Midbrain (tissue), 1 donor: ENCODE measurements at regions not wholly inside any gene's neighbourhood (a gene's known extent, or its start where the extent isn't known, plus 50 kb on each side); places are given as distances from the start of the nearest gene placed in this dataset.
"Not testable (repeated sequence)": the region's sequence is repeated elsewhere in the genome, so short reads cannot be mapped to it uniquely, and the experiment has no call there.

Experiments used
- DNase-seq: peaks from one replicate; lab custom pipeline; 2025; lab: John Stamatoyannopoulos, UW

GRCh38 chrX:86887341-86887740, 630.3 kb upstream of the KLHL4 start:
- DNase-seq, result no peak

DNA sequence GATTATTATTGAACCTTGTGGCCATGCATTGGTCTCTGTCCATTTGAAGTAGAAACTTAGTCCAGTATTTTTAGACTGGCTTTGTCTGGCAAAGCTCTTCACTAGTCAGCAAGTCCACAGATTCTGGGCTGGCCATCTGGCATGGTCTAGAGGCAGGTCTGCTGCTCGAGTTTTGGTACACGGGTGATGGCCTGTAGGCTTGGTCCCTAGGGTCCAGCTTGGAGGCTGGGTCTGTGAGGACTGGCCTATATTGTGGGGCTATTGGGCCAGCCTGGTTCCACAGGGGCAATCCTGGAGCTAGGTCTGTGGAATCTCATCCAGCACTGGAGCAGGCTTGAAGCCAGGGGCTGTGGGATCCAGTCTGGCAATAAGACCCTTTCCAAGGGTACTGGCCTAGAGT, 607.6 kb upstream of the KLHL4 start:
- no peak for DNase-seq

DNA sequence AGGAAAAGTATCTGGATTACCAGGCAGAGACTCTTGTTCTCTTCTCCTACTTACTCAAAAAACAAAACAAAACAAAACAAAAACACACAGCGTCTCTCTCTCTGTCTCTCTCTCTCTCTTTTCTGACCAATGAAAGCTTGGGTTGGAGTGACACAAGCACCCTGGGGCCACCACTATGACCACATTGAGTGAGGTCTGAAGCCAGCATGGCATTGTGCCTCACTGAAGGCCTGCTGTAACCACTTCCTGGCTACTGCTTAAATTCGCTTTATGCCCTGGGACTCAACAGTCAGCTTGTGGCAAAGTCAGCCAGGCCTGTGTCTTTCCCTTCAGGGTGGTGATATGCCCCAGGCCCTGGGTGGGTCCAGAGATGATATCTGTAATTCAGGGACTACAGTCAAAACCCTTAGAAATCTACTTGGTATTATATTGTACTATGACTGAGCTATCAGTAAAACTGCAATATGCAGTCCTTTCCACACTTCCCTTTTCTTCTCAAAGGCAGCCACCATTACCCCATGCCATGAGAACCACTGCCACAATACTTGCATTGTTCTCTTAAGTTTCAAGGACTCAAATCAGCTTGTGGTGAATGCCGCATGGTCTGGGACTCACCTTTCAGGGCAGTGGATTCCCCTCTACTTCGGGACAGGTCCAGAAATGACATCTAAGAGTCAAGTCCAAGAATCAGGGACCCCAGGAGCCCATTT, 606.8 kb upstream of the KLHL4 start:
- no peak for DNase-seq

DNA sequence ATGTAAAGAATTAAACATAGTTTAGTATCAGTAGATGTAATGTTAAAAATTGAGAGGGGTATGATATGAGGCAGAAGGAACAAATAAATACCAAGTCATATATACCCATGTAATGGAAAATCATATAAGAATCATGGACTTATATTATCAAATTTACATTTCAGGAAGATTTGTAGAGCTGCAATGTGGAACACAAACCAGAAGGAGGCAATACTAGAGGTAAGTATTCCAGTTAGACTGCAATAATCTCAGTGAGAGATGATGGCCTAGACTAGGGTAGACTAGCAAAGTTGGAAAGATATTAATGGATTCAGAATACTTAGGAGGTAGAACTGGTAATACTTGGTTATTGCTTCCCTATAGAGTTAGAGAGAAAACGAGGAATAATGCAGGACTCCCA, 603.0 kb upstream of the KLHL4 start:
- no peak for DNase-seq

DNA sequence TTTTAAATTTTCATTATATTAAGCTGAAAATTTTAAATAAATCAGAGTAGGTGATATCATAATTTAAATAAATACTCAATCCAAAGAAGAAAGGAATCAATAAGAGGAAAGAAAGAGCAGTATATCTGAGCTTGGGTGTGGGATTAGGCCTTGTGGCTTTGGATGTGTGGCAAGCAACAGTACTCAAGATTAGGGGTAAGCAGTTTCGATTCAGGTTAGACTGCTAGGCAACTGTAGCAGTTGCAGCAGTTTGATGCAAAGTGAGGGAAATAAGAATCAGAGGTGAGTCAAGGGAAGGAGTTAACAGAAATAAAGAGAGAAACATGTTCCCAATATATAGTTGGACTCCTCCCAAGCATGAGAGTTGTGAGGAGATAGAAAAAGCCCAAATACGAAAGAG, 599.6 kb upstream of the KLHL4 start:
- no peak for DNase-seq

DNA sequence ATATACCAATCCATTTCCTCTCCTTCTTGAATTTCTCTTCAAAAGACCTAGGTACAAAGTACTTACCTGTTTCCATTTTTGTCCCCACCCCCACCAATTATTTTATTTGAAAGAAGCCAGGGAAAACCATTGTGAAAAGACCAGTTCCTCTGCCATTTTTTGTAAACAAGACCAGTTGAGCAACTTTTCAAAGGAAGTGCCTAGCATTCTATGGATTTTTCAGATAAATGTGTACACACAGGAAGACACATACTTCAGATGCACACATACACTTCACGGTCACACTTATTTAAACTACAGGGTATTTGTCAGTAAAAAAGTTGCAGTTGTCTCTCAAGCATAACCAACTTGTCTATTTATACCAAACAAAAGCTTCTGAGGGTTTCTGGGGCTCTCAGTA, 587.2 kb upstream of the KLHL4 start:
- no peak for DNase-seq

GRCh38 chrX:86935988-86936387, 581.6 kb upstream of the KLHL4 start:
- DNase-seq, result no peak

DNA sequence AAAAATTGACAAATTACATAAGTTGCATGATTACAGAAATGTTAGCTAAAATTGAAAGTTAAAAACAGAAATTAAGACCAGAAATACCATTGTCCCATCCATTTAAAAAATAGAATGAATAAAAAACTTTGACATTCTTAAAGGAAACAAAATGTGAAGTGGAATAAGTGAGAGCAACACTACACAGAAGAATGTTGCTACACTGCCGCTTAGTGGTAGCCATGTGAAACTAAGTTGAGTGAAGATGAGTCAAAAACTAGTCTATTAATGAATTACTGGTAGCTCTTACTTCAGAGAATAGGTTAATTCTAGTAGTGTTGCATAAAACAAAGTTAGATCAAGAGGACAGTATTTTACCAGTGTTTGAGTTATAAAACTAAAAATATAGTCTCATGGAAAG, 571.0 kb upstream of the KLHL4 start:
- DNase-seq, result peak; percentile 17

- DNase-seq, result no peak
Measured at GRCh38 chrX:86964321-86964720, 553.3 kb upstream of the KLHL4 start.

GRCh38 chrX:86981326-86981879, 536.2 kb upstream of the KLHL4 start:
- DNase-seq, result no peak

DNA sequence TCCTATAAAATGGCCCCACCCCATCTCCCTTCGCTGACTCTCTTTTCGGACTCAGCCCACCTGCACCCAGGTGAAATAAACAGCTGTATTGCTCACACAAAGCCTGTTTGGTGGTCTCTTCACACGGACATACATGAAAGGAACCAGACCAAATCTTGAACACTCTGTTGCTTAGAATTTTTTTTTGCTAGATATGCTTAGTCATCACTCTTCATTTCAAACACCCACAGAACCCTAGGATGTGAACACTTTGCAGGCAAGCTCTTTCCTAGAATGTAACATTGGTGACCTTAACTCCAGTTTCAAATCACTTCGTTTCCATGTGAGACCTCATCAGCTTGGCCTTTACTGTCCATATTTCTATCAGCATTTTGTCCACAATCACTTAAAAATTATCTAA, 530.3 kb upstream of the KLHL4 start:
- DNase-seq, result not testable (repeated sequence)

DNA sequence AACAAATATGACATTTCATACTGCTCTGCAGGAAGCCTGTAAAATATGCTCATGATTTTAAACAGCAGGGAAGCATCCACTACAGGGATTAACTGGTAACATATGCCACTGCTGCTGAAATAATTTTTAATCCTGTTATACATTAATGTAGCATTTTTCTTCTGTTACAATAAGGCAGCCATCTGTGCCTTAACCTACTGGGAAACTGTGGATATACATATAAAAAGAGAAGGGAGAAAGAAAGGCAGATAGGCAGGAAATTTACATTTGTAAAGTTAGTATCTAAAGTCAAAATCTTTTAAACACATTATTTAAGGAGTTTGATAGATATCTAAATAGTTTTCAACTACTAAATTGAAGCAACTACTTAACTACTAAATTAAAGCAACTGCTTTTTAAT, 514.6 kb upstream of the KLHL4 start:
- no peak for DNase-seq

DNA sequence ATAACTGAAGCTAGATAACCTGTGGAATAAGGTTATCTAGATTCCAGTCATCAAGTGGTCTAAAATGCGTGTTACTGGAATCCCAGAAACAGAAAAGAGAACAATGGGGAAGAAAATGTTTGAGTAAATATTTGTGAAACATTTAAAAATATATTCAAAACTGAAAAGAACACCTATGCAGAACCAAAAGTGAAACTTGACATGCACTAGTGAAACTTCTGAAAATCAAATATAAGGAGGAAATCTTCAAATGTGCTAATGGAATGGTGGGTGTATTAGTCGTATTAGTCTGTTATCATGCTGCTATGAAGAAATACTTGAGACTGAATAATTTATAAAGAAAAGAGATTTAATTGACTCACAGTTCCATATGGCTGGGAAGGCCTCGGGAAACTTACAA, 512.4 kb upstream of the KLHL4 start:
- no peak for DNase-seq

GRCh38 chrX:87005885-87006284, 511.7 kb upstream of the KLHL4 start:
- DNase-seq, result no peak

- no peak for DNase-seq
Measured at GRCh38 chrX:87006561-87006960, 511.0 kb upstream of the KLHL4 start.

- no peak for DNase-seq
Measured at GRCh38 chrX:87017210-87017609, 500.4 kb upstream of the KLHL4 start.

DNA sequence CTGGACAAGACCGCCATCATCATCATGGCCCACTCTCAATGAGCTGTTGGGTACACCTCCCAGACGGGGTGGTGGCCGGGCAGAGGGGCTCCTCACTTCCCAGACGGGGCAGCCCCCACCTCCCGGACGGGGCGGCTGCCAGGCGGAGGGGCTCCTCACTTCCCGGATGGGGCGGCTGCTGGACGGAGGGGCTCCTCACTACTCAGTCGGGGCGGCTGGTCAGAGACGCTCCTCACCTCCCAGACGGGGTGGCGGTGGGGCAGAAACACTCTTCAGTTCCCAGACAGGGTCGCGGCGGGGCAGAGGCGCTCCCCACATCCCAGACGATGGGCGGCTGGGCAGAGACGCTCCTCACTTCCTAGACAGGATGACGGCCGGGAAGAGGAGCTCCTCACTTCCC, 484.5 kb upstream of the KLHL4 start:
- DNase-seq, result not testable (repeated sequence)

- no peak for DNase-seq
Measured at GRCh38 chrX:87045352-87045751, 472.2 kb upstream of the KLHL4 start.

DNA sequence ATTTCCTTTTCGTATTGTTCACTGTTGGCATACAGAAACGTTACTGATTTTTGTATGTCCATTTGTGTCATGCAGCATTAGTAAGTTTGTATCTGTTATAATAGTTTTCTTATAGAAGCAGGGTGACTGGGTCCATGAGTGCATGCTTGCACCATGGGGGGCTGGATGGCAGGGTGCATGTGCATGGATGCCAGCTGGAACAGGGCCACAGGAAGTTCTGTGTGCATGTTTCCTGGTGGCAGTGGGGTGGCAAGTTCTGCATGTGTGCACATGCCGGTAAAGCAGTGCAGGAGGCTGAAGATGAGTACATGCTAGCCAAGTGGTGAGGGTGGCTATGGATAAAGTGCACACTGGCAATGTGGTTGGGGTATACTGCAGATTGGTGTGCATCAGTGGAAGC, 468.0 kb upstream of the KLHL4 start:
- no peak for DNase-seq

DNA sequence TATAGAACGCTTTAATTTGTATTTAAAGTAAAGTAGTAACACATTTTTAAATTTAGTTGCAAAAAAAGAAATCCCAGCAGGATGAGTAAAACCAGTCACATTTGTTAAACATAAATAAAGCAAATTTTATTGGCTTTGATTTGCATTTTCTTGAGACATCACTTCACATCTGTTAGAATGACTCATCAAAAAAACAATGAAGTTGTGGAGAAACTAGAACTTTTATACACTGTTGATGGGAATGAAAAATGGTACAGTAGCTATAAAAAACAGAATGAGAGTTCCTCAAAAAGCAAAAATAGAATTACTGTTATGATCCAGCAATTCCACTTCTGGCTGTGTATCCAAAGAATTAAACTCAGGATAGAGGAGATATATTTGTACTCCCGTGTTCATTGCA, 454.0 kb upstream of the KLHL4 start:
- DNase-seq, result no peak

DNA sequence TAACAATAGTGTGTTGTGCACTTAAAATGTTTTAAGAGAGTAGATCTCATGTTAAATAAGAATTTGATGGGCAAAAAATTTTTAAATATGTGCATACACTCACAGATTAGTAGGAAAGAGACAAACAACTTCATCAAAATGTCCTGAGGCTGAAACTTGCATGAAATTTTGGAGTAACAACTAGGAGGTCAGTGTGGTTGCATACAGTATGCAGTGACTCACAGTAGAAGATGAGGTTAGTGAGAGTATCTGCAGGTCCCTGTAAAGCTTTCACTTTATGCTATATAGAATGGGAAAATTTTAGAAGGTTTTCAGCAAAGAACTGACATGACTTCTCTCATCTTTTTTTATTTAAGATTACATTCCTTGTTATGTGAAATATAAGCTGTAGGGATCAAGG, 453.1 kb upstream of the KLHL4 start:
- DNase-seq, result no peak

DNA sequence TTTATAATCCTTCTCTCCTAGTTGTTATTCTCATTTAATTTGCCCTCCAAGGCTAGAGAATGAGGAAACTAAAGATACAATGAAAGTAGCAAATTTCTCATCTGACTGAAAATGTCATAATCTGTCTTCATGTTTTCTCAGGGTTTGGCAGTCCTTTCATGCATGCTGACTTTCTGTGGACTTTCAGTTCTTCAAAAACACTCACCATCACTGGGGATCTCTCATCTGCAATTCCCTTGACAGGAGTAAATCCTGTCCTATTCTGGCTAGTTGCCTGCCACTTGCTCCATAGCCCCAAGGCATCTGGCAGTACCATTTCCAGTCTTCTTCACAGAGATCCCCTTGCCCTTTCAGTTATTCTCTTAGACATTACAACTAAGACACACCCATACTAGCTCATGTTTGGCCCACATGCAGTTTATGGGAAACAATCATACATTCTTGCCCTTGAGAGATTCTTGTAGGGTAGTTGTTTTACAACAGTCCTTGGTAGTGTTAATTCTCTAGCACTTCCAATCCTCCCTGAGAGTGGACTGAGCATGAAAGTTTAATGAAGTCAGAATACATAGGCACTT, 449.7 kb upstream of the KLHL4 start:
- DNase-seq, result no peak

GRCh38 chrX:87078231-87078630, 439.4 kb upstream of the KLHL4 start:
- DNase-seq, result no peak

DNA sequence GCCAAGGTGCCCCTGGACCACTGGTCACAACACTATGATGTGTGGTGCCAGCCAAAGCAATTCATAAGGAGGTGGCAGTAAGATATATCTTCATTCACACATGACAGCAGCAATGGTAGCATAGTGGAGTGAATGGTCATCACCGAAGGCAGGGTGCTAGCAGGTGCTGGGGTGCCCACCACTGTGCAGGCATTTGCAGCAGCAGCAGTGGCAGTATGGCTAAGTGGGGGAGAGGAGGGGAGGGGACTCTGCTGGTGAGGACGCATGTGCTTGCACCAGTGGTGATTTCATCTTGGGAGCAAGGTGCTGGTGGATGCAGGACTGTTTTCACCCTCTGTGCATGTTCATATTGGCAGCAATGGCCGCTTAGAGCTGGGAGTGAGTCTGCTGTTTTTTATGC, 419.1 kb upstream of the KLHL4 start:
- no peak for DNase-seq
